Retinal pigment epithelial cell (primary cell): ENCODE measurements at regions not wholly inside any gene's neighbourhood (a gene's known extent, or its start where the extent isn't known, plus 50 kb on each side); places are given as distances from the start of the nearest gene placed in this dataset.

Experiments used
- DNase-seq: peaks from one replicate; pipeline ENCODE4 v3.0.0-alpha.2; 2010; ENCODE audit warnings: low read depth
- H3K4me3 ChIP-seq: 2 replicates; pipeline ENCODE4 v1.5.1; 2011; ENCODE audit warnings: mild to moderate bottlenecking, low read length, control low read depth, moderate library complexity
- TF ChIP-seq, protein P1 (sequence below): conservative IDR thresholded peaks from 2 replicates; pipeline ENCODE4 v1.5.1; 2011; ENCODE audit warnings: low read depth, low read length, control low read depth, inconsistent platforms

DNA sequence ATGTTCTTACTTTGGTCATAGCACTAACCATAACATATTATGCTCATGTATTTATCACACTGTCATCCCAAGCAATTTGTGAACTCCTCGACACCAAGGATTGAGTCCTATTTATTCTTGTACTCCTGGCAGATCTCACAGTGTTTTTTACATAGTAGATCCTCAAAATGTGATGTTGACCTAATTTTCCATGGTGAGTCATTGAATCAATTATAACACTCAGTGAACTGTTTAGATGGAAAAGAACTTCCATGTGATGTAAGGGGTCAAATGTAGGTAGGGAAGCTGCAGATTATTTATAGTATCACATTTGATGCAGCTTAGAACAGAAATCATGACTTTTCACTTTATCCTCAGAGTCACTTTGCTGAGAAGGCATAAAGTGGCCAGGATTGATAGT is 281.9 kb upstream of the ADAMTS5 start:
- H3K4me3 ChIP-seq, result no peak overlapping the region
- TF ChIP-seq, protein P1, sequence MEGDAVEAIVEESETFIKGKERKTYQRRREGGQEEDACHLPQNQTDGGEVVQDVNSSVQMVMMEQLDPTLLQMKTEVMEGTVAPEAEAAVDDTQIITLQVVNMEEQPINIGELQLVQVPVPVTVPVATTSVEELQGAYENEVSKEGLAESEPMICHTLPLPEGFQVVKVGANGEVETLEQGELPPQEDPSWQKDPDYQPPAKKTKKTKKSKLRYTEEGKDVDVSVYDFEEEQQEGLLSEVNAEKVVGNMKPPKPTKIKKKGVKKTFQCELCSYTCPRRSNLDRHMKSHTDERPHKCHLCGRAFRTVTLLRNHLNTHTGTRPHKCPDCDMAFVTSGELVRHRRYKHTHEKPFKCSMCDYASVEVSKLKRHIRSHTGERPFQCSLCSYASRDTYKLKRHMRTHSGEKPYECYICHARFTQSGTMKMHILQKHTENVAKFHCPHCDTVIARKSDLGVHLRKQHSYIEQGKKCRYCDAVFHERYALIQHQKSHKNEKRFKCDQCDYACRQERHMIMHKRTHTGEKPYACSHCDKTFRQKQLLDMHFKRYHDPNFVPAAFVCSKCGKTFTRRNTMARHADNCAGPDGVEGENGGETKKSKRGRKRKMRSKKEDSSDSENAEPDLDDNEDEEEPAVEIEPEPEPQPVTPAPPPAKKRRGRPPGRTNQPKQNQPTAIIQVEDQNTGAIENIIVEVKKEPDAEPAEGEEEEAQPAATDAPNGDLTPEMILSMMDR, result no peak
- peak; percentile 54 for DNase-seq

GRCh38 chr21:27246741-27247140 is 279.9 kb upstream of the ADAMTS5 start:
- H3K4me3 ChIP-seq, result no peak overlapping the region
- TF ChIP-seq, protein P1, result no peak

GRCh38 chr21:27244776-27245175 is 277.9 kb upstream of the ADAMTS5 start:
- TF ChIP-seq, protein P1, result no peak
- DNase-seq, result no peak
- H3K4me3 ChIP-seq, result no peak overlapping the region

More at GRCh38 chr21:27246741-27247140, 279.9 kb upstream of the ADAMTS5 start:
- DNase-seq, result no peak

DNA sequence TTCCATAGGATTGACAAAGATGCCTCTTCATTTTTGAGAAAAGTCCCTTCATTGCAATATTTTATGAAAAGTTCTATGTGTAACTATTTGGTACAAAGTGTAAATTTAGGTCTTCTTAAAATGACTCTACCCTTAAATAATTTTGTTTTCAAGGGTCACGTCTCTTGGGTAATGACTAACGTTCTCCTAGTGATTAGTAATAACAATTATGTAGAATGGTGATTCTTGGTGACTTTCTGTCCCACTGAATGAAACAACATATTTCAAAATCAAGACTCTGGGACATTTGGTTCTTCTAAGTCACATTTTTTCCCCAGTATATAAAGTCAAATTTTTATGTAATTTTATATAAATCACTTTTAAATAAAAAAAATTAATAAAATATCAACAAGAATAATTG is 277.5 kb upstream of the ADAMTS5 start:
- TF ChIP-seq, protein P1, result no peak
- no peak overlapping the region for H3K4me3 ChIP-seq
- DNase-seq, result no peak

DNA sequence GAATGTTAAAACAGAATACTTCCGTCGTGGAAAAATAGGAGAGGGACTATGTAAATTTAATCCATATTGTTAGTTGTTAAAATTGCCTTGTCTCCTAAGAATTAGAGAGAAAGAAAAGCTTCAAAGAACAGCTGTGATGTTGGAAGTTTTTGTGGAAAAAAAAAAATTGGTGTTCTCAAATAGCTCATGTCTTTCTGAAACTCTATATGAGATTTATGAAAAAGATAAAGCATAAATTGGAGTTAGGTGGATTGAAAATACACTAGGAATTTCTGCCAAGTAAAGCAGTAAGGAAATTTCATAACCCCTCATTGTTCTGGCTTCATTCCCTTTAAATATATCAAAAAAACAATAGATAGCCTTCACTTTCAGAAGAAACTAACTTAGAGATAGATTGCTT is 274.0 kb upstream of the ADAMTS5 start:
- H3K4me3 ChIP-seq, result no peak overlapping the region
- DNase-seq, result no peak
- TF ChIP-seq, protein P1, result no peak

- TF ChIP-seq, protein P1, result no peak
- DNase-seq, result no peak
- no peak overlapping the region for H3K4me3 ChIP-seq
These were observed 266.7 kb upstream of the ADAMTS5 start for GRCh38 chr21:27233514-27234115.

DNA sequence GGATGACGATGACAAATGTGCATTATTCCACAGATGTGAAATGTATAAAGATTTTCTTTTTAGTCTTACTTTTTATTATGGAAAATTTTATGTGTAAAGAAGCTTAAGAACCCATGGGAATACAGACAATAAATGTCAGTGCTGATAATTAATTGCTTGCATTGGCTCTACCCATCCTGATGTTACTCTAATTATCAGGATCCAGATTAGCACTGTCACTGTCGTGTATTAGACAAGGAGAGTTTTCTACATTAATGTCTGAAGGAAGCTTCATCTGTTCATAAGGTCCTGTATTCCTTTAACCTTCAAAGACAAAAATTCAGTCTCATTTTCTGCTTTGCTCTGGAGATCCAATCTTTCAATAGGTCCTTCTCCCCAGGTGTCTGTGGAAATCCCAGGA is 259.1 kb upstream of the ADAMTS5 start:
- H3K4me3 ChIP-seq, result no peak overlapping the region
- no peak for DNase-seq
- TF ChIP-seq, protein P1, result no peak
